ENCODE measurements at regions not wholly inside any gene's neighbourhood (a gene's known extent, or its start where the extent isn't known, plus 50 kb on each side); places are given as distances from the start of the nearest gene placed in this dataset.

- no peak for TF ChIP-seq POLR2A (IDR thresholded peaks at IDR 0.05)
- TF ChIP-seq CTCF (IDR thresholded peaks at IDR 0.05): no peak
Measured at GRCh38 chr7:25671111-25671510, 442.8 kb upstream of the NPVF start.

All from Peyer's patch (tissue), 4 donors.